ENCODE measurements at regions not wholly inside any gene's neighbourhood (a gene's known extent, or its start where the extent isn't known, plus 50 kb on each side); places are given as distances from the start of the nearest gene placed in this dataset.

GRCh38 chr7:156437021-156437614 lies 203.5 kb upstream of the RNF32 start:
- DNase-seq (no peak), ATAC-seq (no peak)
- Histone ChIP-seq H3K27me3 (ENCODE audit: low read depth) (no peaks in the 10 kb centered on the region), H3K36me3 (no peaks in the 10 kb centered on the region), H3K27ac (no peak overlapping the region), H3K4me3 (no peak overlapping the region), H3K9me3 (no peaks in the 10 kb centered on the region), H3K4me1 (no peaks in the 10 kb centered on the region)
- TF ChIP-seq CTCF (IDR thresholded peaks at IDR 0.05): no peak
- intact Hi-C loops (cut with DNase I): no loop called here

- ATAC-seq: no peak
- TF ChIP-seq CTCF (IDR thresholded peaks at IDR 0.05): no peak
- no peak overlapping the region for H3K4me3 ChIP-seq
- no peaks in the 10 kb centered on the region for H3K9me3 ChIP-seq
- no peak overlapping the region for H3K27ac ChIP-seq
- no peaks in the 10 kb centered on the region for H3K36me3 ChIP-seq
- no peaks in the 10 kb centered on the region for H3K4me1 ChIP-seq
- intact Hi-C loops (cut with DNase I): no loop called here
- no peaks in the 10 kb centered on the region for H3K27me3 ChIP-seq (ENCODE audit: low read depth)
- DNase-seq: no peak
Observed at GRCh38 chr7:156435486-156436231, 204.9 kb upstream of the RNF32 start.

- intact Hi-C loops (cut with DNase I): no loop called here
- Histone ChIP-seq H3K4me1 (no peaks in the 10 kb centered on the region), H3K4me3 (no peak overlapping the region), H3K27ac (no peak overlapping the region), H3K36me3 (no peaks in the 10 kb centered on the region), H3K27me3 (ENCODE audit: low read depth) (no peaks in the 10 kb centered on the region), H3K9me3 (no peaks in the 10 kb centered on the region)
- no peak for ATAC-seq
- DNase-seq: no peak
- no peak for TF ChIP-seq CTCF (IDR thresholded peaks at IDR 0.05)
Observed at GRCh38 chr7:156434706-156435105, 205.9 kb upstream of the RNF32 start.

GRCh38 chr7:156432018-156432417 lies 208.6 kb upstream of the RNF32 start:
- H3K36me3 ChIP-seq: no peaks in the 10 kb centered on the region
- no peak for DNase-seq
- no peaks in the 10 kb centered on the region for H3K9me3 ChIP-seq
- no peak for ATAC-seq
- intact Hi-C loops (cut with DNase I): no loop called here
- no peaks in the 10 kb centered on the region for H3K4me1 ChIP-seq
- no peak for TF ChIP-seq CTCF (IDR thresholded peaks at IDR 0.05)
- no peaks in the 10 kb centered on the region for H3K27me3 ChIP-seq (ENCODE audit: low read depth)
- no peak overlapping the region for H3K27ac ChIP-seq
- no peak overlapping the region for H3K4me3 ChIP-seq

GRCh38 chr7:156430109-156430508 lies 210.5 kb upstream of the RNF32 start:
- ATAC-seq (no peak), DNase-seq (no peak)
- Histone ChIP-seq H3K36me3 (no peaks in the 10 kb centered on the region), H3K9me3 (no peaks in the 10 kb centered on the region), H3K27ac (no peak overlapping the region), H3K4me1 (no peaks in the 10 kb centered on the region), H3K4me3 (no peak overlapping the region), H3K27me3 (ENCODE audit: low read depth) (no peaks in the 10 kb centered on the region)
- intact Hi-C loops (cut with DNase I): no loop called here
- TF ChIP-seq CTCF (IDR thresholded peaks at IDR 0.05): no peak

All from lower lobe of right lung (tissue), 2 donors.